ENCODE measurements at regions not wholly inside any gene's neighbourhood (a gene's known extent, or its start where the extent isn't known, plus 50 kb on each side); places are given as distances from the start of the nearest gene placed in this dataset.

GRCh38 chr18:38420611-38421010, 855.0 kb upstream of the CELF4 start:
- TF ChIP-seq EGR1 (IDR thresholded peaks at IDR 0.05; ENCODE audit: borderline replicate concordance, low read depth, low read length) (no peak), POLR2AphosphoS5 (IDR thresholded peaks at IDR 0.05; ENCODE audit: low read depth, low read length) (no peak), ZNF274 (IDR thresholded peaks at IDR 0.05; ENCODE audit: borderline replicate concordance, extremely low read depth, low read length) (no peak), CTCF (IDR thresholded peaks at IDR 0.05; ENCODE audit: control extremely low read depth in 1 of 3, insufficient read depth in 1 of 3, low read depth in 1 of 3, low read length in 3 of 3) (no peak), SIN3A (conservative IDR thresholded peaks at IDR 0.05 in 1 of 2, IDR thresholded peaks at IDR 0.05 in 1 of 2; ENCODE audit: low read depth in 1 of 2, low read length in 2 of 2) (no peak)

Data from H1 (cell line).